HEK293 (cell line): ENCODE measurements at regions not wholly inside any gene's neighbourhood (a gene's known extent, or its start where the extent isn't known, plus 50 kb on each side); places are given as distances from the start of the nearest gene placed in this dataset.

Experiments
- ZNF114 ChIP-seq: fragments of 450-650 bp; formaldehyde crosslinking; IDR thresholded peaks from 2 replicates; pipeline ENCODE4 v1.5.0; 2017; ENCODE audit warnings: missing biosample characterization, missing genetic modification characterization
- ZNF629 ChIP-seq: fragments of 450-650 bp; formaldehyde crosslinking; IDR thresholded peaks from 2 replicates; pipeline ENCODE4 v1.5.1; 2017; ENCODE audit warnings: missing biosample characterization, missing genetic modification characterization
- TF ChIP-seq, protein P1 (sequence below): fragments of 450-650 bp; formaldehyde crosslinking; IDR thresholded peaks from 2 replicates; pipeline ENCODE4 v1.5.1; 2017; ENCODE audit warnings: missing biosample characterization, missing genetic modification characterization
- TF ChIP-seq, protein P2 (sequence below): fragments of 450-650 bp; formaldehyde crosslinking; IDR thresholded peaks from 2 replicates; pipeline ENCODE4 v1.5.1; 2016; ENCODE audit warnings: missing biosample characterization, missing genetic modification characterization
- TF ChIP-seq, protein P3 (sequence below): fragments of 450-650 bp; formaldehyde crosslinking; IDR thresholded peaks from 2 replicates; pipeline ENCODE4 v1.5.1; 2016; ENCODE audit warnings: missing biosample characterization, missing genetic modification characterization
- TF ChIP-seq, protein P4 (sequence below): fragments of 450-650 bp; formaldehyde crosslinking; IDR thresholded peaks from 2 replicates; pipeline ENCODE4 v1.5.1; 2016; ENCODE audit warnings: missing biosample characterization, missing genetic modification characterization

DNA sequence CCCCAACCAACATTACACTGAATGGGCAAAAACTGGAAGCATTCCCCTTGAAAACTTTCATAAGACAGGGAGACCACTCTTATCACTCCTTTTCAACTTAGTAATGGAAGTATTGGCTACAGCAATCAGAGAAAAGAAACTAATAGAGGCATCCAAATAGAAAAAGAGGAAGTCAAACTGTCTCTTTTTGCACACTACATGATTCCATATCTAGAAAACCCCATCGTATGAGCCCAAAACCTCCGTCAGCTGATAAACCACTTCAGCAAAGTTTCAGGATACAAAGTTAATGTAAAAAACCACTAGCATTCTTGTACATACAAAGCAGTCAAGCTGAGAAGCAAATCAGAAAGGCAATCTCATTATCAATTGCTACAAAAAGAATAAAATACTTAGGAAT, 580.4 kb upstream of the PTCHD4 start:
- TF ChIP-seq ZNF114 (tag by site-specific recombination): no peak
- TF ChIP-seq, protein P1, sequence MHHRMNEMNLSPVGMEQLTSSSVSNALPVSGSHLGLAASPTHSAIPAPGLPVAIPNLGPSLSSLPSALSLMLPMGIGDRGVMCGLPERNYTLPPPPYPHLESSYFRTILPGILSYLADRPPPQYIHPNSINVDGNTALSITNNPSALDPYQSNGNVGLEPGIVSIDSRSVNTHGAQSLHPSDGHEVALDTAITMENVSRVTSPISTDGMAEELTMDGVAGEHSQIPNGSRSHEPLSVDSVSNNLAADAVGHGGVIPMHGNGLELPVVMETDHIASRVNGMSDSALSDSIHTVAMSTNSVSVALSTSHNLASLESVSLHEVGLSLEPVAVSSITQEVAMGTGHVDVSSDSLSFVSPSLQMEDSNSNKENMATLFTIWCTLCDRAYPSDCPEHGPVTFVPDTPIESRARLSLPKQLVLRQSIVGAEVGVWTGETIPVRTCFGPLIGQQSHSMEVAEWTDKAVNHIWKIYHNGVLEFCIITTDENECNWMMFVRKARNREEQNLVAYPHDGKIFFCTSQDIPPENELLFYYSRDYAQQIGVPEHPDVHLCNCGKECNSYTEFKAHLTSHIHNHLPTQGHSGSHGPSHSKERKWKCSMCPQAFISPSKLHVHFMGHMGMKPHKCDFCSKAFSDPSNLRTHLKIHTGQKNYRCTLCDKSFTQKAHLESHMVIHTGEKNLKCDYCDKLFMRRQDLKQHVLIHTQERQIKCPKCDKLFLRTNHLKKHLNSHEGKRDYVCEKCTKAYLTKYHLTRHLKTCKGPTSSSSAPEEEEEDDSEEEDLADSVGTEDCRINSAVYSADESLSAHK (tag by site-specific recombination): no peak
- no peak for TF ChIP-seq ZNF629 (tag by site-specific recombination)
- TF ChIP-seq, protein P2, sequence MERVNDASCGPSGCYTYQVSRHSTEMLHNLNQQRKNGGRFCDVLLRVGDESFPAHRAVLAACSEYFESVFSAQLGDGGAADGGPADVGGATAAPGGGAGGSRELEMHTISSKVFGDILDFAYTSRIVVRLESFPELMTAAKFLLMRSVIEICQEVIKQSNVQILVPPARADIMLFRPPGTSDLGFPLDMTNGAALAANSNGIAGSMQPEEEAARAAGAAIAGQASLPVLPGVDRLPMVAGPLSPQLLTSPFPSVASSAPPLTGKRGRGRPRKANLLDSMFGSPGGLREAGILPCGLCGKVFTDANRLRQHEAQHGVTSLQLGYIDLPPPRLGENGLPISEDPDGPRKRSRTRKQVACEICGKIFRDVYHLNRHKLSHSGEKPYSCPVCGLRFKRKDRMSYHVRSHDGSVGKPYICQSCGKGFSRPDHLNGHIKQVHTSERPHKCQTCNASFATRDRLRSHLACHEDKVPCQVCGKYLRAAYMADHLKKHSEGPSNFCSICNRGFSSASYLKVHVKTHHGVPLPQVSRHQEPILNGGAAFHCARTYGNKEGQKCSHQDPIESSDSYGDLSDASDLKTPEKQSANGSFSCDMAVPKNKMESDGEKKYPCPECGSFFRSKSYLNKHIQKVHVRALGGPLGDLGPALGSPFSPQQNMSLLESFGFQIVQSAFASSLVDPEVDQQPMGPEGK (tag by site-specific recombination): no peak
- TF ChIP-seq, protein P3, sequence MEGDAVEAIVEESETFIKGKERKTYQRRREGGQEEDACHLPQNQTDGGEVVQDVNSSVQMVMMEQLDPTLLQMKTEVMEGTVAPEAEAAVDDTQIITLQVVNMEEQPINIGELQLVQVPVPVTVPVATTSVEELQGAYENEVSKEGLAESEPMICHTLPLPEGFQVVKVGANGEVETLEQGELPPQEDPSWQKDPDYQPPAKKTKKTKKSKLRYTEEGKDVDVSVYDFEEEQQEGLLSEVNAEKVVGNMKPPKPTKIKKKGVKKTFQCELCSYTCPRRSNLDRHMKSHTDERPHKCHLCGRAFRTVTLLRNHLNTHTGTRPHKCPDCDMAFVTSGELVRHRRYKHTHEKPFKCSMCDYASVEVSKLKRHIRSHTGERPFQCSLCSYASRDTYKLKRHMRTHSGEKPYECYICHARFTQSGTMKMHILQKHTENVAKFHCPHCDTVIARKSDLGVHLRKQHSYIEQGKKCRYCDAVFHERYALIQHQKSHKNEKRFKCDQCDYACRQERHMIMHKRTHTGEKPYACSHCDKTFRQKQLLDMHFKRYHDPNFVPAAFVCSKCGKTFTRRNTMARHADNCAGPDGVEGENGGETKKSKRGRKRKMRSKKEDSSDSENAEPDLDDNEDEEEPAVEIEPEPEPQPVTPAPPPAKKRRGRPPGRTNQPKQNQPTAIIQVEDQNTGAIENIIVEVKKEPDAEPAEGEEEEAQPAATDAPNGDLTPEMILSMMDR (tag by site-specific recombination): no peak
- TF ChIP-seq, protein P4, sequence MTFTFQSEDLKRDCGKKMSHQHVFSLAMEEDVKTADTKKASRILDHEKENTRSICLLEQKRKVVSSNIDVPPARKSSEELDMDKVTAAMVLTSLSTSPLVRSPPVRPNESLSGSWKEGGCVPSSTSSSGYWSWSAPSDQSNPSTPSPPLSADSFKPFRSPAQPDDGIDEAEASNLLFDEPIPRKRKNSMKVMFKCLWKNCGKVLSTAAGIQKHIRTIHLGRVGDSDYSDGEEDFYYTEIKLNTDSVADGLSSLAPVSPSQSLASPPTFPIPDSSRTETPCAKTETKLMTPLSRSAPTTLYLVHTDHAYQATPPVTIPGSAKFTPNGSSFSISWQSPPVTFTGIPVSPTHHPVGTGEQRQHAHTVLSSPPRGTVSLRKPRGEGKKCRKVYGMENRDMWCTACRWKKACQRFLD (tag by site-specific recombination): no peak
